GM12874 (cell line): ENCODE measurements at regions not wholly inside any gene's neighbourhood (a gene's known extent, or its start where the extent isn't known, plus 50 kb on each side); places are given as distances from the start of the nearest gene placed in this dataset.

Experiments
- TF ChIP-seq, protein P1 (sequence below): IDR thresholded peaks from 2 replicates; pipeline ENCODE4 v1.5.1; 2011; ENCODE audit warnings: low read depth, mild to moderate bottlenecking, control low read depth, low read length, moderate library complexity; ENCODE audit not compliant: insufficient read depth

DNA sequence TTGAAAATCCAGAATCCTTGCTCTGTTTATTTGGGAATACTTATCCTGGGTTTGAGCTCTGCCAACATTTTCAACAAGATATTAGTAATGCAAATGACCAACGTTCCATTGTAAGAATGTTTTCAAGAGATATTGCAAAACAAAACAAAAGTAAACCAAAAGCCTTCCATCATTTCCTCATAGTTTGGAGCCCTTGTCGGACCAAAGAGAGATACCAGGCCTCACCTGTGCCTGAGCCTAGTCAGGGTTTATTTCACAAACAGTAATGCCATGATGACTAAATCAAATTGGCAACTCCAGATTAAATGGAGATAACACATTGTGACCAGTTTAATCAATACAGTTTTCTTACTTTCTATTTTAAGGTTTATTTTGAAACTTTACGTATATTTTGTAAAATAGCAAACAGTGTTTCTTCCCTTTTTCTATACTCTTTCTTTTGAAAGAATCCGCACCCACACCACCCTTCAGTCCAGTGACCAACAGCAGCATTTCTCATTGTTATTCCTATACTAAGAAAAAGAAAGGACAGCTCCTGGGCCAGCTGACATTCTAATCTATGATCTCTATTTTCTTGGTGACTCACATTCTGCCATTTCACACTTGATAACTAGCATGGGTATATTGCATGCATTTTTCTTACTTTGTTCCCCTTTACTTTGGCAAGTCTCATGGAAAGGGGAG lies 168.5 kb upstream of the MEOX2 start:
- TF ChIP-seq, protein P1, sequence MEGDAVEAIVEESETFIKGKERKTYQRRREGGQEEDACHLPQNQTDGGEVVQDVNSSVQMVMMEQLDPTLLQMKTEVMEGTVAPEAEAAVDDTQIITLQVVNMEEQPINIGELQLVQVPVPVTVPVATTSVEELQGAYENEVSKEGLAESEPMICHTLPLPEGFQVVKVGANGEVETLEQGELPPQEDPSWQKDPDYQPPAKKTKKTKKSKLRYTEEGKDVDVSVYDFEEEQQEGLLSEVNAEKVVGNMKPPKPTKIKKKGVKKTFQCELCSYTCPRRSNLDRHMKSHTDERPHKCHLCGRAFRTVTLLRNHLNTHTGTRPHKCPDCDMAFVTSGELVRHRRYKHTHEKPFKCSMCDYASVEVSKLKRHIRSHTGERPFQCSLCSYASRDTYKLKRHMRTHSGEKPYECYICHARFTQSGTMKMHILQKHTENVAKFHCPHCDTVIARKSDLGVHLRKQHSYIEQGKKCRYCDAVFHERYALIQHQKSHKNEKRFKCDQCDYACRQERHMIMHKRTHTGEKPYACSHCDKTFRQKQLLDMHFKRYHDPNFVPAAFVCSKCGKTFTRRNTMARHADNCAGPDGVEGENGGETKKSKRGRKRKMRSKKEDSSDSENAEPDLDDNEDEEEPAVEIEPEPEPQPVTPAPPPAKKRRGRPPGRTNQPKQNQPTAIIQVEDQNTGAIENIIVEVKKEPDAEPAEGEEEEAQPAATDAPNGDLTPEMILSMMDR = no peak

GRCh38 chr7:15853832-15854470 lies 167.5 kb upstream of the MEOX2 start:
- TF ChIP-seq, protein P1 = no peak

GRCh38 chr7:15851201-15851600 lies 164.7 kb upstream of the MEOX2 start:
- TF ChIP-seq, protein P1 = no peak

DNA sequence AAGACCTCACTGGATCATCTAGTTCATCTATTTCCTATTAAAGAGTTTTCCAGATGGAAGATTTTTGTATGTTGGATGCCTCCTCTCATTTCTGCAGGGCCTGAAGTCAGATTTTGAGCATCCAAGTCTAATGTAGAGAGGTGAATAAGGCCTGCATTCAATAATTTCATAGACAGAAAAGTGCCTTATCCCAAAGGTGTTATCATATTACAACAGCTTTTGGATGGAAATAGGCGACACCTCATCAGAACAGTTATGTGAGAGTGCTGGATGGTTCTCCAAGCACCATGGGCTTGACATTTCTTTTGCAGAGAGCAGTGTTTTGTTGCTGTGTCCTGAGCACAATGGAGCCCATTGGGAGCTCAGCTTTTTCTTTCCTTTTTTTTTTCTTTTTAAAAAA lies 162.4 kb upstream of the MEOX2 start:
- TF ChIP-seq, protein P1 = no peak

DNA sequence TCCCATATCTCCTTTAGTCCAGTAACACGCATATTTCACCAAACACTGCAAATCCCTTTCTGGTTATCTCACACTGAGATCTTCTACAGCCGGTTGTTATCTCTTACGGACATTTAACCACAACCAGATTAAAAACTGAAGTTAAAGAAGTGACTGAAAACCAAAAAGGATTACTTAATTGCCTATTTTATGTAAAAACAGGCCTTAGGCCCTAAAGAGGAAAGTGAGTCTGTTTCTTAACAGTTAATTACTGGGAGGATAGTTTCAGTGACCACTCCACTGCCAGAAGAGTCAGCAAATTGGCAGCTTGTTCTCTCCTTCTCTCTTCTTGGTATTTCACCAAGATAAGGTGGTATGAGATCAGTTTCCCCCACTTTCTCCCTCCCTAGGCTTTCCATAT lies 161.9 kb upstream of the MEOX2 start:
- TF ChIP-seq, protein P1 = no peak

GRCh38 chr7:15845868-15846267 lies 159.4 kb upstream of the MEOX2 start:
- TF ChIP-seq, protein P1 = no peak

- TF ChIP-seq, protein P1 = no peak
Observed at GRCh38 chr7:15845461-15845860, 159.0 kb upstream of the MEOX2 start.
